ENCODE measurements at regions not wholly inside any gene's neighbourhood (a gene's known extent, or its start where the extent isn't known, plus 50 kb on each side); places are given as distances from the start of the nearest gene placed in this dataset.

DNA sequence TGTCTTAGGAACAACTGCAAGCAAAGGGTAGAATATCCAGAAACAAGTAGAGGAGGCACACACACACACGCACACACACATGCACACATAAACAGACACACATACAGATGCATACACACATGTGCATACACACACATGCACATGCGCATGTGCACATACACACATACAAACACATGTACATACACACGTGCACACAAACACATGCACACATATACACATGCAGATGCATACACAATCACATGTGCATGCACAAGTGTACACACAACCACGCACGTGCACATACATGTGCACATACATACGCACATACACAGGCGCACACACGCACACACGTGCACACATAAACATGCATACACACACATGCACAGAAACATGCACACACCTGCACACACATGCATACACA, 206.5 kb upstream of the OPRM1 start:
- intact Hi-C loops (cut with DNase I; ENCODE audit: low total_unique reads) = no loop called here

DNA sequence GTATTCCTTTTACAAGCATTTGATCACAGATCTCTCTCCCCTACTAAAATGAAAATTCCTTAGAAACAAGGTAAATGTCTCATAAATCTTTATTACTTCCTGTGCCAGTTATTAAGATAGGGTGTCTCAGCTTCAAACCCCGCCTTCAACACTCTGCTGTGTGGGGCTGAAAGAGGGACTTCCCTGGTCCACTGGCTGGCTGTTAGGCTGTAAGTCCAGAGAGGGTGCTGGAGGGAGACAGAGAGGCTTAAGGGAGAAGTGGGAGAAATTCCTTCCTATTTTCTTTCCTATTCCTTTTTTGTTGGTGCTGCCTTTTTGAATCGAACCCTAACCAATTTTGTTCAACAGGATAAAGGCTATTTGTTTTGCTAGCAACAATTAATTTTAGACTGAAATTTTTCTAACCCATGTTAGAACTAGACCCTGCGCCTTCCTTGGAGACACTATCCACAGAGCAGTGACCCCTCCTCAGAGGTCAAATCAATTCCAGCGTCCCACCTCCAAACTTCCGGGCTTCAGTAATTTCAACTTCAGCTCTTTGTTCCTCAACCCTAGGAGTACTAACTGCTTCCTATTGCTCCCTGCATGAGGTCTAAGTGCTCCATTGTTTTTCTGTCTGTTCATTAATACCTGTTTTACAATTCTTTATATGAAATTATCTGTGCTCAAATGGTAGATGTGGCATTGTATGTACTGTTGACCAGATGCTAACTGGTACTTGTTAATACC, 207.5 kb upstream of the OPRM1 start:
- Histone ChIP-seq H3K9me3 (no peaks in the 10 kb centered on the region), H3K27me3 (no peaks in the 10 kb centered on the region), H3K36me3 (no peaks in the 10 kb centered on the region), H3K4me3 (no peak overlapping the region), H3K4me1 (no peaks in the 10 kb centered on the region), H3K27ac (no peak overlapping the region)
- TF ChIP-seq POLR2A (IDR thresholded peaks at IDR 0.05) (no peak), POLR2AphosphoS5 (IDR thresholded peaks at IDR 0.05) (no peak)
- TF ChIP-seq, protein P1, sequence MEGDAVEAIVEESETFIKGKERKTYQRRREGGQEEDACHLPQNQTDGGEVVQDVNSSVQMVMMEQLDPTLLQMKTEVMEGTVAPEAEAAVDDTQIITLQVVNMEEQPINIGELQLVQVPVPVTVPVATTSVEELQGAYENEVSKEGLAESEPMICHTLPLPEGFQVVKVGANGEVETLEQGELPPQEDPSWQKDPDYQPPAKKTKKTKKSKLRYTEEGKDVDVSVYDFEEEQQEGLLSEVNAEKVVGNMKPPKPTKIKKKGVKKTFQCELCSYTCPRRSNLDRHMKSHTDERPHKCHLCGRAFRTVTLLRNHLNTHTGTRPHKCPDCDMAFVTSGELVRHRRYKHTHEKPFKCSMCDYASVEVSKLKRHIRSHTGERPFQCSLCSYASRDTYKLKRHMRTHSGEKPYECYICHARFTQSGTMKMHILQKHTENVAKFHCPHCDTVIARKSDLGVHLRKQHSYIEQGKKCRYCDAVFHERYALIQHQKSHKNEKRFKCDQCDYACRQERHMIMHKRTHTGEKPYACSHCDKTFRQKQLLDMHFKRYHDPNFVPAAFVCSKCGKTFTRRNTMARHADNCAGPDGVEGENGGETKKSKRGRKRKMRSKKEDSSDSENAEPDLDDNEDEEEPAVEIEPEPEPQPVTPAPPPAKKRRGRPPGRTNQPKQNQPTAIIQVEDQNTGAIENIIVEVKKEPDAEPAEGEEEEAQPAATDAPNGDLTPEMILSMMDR (IDR thresholded peaks at IDR 0.05) = no peak
- intact Hi-C loops (cut with DNase I; ENCODE audit: low total_unique reads) = no loop called here
- no peak for DNase-seq (ENCODE audit: low spot score in 2 of 2)

More for the DNA sequence above, 206.5 kb upstream of the OPRM1 start:
- Histone ChIP-seq H3K27ac (no peak overlapping the region), H3K27me3 (no peaks in the 10 kb centered on the region), H3K36me3 (no peaks in the 10 kb centered on the region), H3K9me3 (no peaks in the 10 kb centered on the region), H3K4me3 (no peak overlapping the region), H3K4me1 (no peaks in the 10 kb centered on the region)
- TF ChIP-seq, protein P1 (IDR thresholded peaks at IDR 0.05) = no peak
- TF ChIP-seq POLR2AphosphoS5 (IDR thresholded peaks at IDR 0.05) = no peak
- no peak for DNase-seq (ENCODE audit: low spot score in 2 of 2)

DNA sequence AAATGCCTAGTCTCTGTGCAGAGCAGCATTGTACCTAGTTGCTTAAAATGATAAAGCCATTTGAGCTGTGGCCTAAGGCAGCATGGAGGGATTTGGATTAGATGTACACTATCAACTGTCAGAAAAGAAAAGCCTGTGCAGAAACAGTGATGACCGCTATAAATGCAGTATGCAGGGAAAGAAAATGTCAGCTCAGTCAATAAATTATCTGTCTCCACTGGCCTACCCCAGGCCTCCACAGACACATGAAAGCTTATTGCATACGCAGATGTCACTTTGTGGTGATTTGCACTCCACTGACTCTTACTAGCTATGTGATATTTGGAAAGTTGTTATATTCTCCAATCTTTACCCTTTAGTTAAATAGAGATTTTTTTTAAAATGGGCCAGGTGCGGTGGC, 221.9 kb upstream of the OPRM1 start:
- Histone ChIP-seq H3K36me3 (no peaks in the 10 kb centered on the region), H3K27me3 (no peaks in the 10 kb centered on the region), H3K27ac (no peak overlapping the region), H3K4me3 (no peak overlapping the region), H3K9me3 (peaks cover 5 to 19% of the 10 kb centered on the region in 2 donors), H3K4me1 (no peaks in the 10 kb centered on the region)
- TF ChIP-seq, protein P1 (IDR thresholded peaks at IDR 0.05) = no peak
- TF ChIP-seq POLR2A (IDR thresholded peaks at IDR 0.05) (no peak), POLR2AphosphoS5 (IDR thresholded peaks at IDR 0.05) (no peak)
- no peak for DNase-seq (ENCODE audit: low spot score in 2 of 2)
- intact Hi-C loops (cut with DNase I; ENCODE audit: low total_unique reads) = no loop called here

DNA sequence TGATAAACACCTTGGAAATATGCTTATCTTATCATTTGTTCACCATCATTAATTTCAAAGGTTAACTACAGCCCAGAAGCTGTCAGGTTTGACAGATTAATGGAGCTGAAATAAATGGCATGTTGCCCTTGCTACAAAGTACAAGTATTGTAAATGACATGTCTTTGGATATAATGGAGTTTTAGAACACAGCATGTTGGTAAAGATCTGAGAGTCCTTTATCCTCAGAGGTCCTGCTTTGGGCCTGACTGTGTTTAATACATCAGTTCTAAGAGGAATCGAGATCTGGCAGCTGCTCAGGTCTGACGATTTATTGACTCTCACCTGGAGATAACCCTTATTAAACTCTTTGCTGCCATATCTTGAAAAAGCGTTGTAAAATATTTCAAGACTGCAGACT, 222.7 kb upstream of the OPRM1 start:
- Histone ChIP-seq H3K4me3 (no peak overlapping the region), H3K27me3 (no peaks in the 10 kb centered on the region), H3K36me3 (no peaks in the 10 kb centered on the region), H3K27ac (no peak overlapping the region), H3K9me3 (peaks cover 5 to 19% of the 10 kb centered on the region in 2 donors), H3K4me1 (no peaks in the 10 kb centered on the region)
- intact Hi-C loops (cut with DNase I; ENCODE audit: low total_unique reads) = no loop called here
- DNase-seq (ENCODE audit: low spot score in 2 of 2) = no peak
- TF ChIP-seq POLR2AphosphoS5 (IDR thresholded peaks at IDR 0.05) = no peak
- TF ChIP-seq POLR2A (IDR thresholded peaks at IDR 0.05) = no peak
- TF ChIP-seq, protein P1 (IDR thresholded peaks at IDR 0.05) = no peak

DNA sequence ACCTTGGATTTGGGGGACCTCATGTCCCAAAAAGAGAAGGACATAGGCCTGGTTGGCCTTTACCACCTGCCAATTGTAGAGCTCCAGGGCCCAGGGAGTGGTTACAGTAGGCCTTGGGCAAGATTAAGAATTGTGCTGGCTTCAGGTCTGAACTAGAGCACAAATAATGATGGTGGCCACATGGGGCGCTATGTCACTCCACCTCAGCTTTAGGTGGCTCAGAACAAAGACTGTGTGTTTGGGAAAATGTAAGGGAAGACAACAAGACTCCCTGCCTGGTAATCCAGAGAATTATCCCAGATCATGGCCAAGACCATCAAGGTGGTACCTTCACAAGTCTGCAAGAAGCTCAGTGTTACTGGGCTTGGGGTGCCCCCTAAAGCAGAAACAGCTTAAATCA, 224.9 kb upstream of the OPRM1 start:
- peaks cover 5 to 19% of the 10 kb centered on the region in 2 donors for H3K9me3 ChIP-seq
- TF ChIP-seq POLR2A (IDR thresholded peaks at IDR 0.05) (no peak), POLR2AphosphoS5 (IDR thresholded peaks at IDR 0.05) (no peak)
- TF ChIP-seq, protein P1 (IDR thresholded peaks at IDR 0.05) = no peak

More for the DNA sequence above, 224.9 kb upstream of the OPRM1 start:
- no peaks in the 10 kb centered on the region for H3K27me3 ChIP-seq
- intact Hi-C loops (cut with DNase I; ENCODE audit: low total_unique reads) = no loop called here
- DNase-seq (ENCODE audit: low spot score in 2 of 2) = no peak
- no peak overlapping the region for H3K4me3 ChIP-seq
- no peaks in the 10 kb centered on the region for H3K36me3 ChIP-seq
- H3K27ac ChIP-seq = no peak overlapping the region
- H3K4me1 ChIP-seq = no peaks in the 10 kb centered on the region

Measured in breast epithelium (tissue), 4 donors.